ENCODE measurements at regions not wholly inside any gene's neighbourhood (a gene's known extent, or its start where the extent isn't known, plus 50 kb on each side); places are given as distances from the start of the nearest gene placed in this dataset.
A peak's percentile ranks its signal among the peaks of the same experiment; 100 is the strongest.
"Not testable (repeated sequence)": the region's sequence is repeated elsewhere in the genome, so short reads cannot be mapped to it uniquely, and the experiment has no call there.

DNA sequence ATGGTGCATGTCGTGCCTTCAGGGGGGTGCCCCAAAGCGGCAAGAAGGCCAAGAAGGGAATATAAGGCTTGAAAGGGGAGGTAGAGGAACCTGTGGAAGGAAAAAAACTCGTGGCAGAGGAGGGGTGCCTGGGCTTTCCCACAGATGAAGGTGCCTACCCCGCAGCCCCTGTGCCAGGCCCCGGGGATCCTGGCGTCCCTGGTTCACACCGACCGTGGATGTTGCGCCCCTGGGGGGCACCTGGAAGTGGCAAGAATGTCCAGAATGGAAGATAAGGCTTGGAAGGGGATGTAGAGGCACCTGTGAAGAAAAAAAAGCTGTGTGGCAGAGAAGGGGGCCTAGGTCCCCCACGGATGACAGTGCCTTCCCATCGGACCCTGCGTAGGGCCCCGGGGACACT, 282.2 kb downstream of the ALG10 start:
- no peak for ATAC-seq
- H3K9me3 ChIP-seq = no peaks in the 10 kb centered on the region
- TF ChIP-seq, protein P1, sequence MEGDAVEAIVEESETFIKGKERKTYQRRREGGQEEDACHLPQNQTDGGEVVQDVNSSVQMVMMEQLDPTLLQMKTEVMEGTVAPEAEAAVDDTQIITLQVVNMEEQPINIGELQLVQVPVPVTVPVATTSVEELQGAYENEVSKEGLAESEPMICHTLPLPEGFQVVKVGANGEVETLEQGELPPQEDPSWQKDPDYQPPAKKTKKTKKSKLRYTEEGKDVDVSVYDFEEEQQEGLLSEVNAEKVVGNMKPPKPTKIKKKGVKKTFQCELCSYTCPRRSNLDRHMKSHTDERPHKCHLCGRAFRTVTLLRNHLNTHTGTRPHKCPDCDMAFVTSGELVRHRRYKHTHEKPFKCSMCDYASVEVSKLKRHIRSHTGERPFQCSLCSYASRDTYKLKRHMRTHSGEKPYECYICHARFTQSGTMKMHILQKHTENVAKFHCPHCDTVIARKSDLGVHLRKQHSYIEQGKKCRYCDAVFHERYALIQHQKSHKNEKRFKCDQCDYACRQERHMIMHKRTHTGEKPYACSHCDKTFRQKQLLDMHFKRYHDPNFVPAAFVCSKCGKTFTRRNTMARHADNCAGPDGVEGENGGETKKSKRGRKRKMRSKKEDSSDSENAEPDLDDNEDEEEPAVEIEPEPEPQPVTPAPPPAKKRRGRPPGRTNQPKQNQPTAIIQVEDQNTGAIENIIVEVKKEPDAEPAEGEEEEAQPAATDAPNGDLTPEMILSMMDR (IDR thresholded peaks at IDR 0.05) = no peak

DNA sequence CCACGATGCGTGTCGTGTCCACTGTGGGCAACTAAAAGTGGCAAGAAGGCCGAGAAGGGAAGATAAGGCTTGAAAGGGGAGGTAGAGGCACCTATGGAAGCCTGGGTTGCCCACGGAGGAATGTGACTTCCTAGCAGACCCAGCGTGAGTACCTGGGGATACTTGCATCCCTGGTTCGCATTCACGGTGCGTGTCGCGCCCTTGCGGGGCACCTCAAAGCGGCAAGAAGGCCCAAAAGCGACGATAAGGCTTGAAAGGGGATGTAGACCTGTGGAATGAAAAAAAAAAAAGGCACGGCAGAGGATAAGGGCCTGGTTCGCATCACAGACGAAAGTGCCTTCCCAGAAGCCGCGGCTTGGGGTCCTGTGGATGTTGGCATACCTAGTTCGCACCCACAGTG, 282.9 kb downstream of the ALG10 start:
- Histone ChIP-seq H3K4me3 (no peak overlapping the region), H3K9me3 (no peaks in the 10 kb centered on the region), H3K4me1 (no peaks in the 10 kb centered on the region), H3K36me3 (ENCODE audit: insufficient read depth in 1 of 2, low read depth in 1 of 2) (no peaks in the 10 kb centered on the region), H3K27me3 (ENCODE audit: insufficient read depth in 3 of 3, low read length in 2 of 3) (no peaks in the 10 kb centered on the region), H3K27ac (no peak overlapping the region)
- TF ChIP-seq, protein P1 (IDR thresholded peaks at IDR 0.05) = no peak
- 79 to 84% (median 80%) methylated on average over 21 of the region's 21 CpGs for WGBS, 3 donors
- intact Hi-C loops (cut with DNase I) = no loop called here
- DNase-seq (no peak), ATAC-seq (no peak)

More for the DNA sequence above, 282.2 kb downstream of the ALG10 start:
- Histone ChIP-seq H3K4me3 (no peak overlapping the region), H3K27me3 (ENCODE audit: insufficient read depth in 3 of 3, low read length in 2 of 3) (no peaks in the 10 kb centered on the region), H3K27ac (no peak overlapping the region), H3K36me3 (ENCODE audit: insufficient read depth in 1 of 2, low read depth in 1 of 2) (no peaks in the 10 kb centered on the region), H3K4me1 (no peaks in the 10 kb centered on the region)
- intact Hi-C loops (cut with DNase I) = no loop called here
- peak in 1 of 2 donors; percentile 21 for DNase-seq
- 81 to 87% (median 84%) methylated on average over 13 of the region's 13 CpGs for WGBS, 3 donors

DNA sequence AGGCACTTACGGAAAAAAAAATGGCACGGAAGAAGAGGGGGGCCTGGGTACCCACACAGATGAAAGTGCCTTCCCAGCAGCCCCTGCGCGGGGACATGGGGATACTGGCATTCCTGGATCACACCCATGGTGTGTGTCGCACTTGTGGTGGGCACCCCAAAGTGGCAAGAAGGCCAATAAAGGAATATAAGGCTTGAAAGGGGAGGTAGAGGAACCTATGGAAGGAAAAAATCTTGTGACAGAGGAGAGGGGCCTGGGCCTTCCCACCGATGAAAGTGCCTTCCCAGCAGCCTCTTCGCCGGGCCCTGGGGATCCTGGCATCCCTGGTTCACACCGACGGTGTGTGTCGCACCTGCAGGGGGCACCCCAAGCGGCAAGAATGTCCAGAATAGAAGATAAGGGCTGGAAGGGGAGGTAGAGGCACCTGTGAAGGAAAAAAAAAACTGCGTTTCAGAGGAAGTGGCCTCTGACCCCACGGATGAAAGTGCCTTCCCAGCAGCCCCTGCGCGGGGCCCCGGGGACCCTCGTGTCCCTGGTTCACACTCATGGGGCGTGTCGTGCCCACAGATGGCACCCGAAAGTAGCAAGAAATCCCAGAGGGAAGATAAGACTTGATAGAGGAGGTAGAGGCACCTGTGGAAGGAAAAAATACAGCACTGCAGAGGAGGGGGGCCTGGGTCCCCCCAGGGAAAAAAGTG, 284.0 kb downstream of the ALG10 start:
- Histone ChIP-seq H3K27me3 (ENCODE audit: insufficient read depth in 3 of 3, low read length in 2 of 3) (no peaks in the 10 kb centered on the region), H3K4me3 (no peak overlapping the region), H3K4me1 (no peaks in the 10 kb centered on the region), H3K9me3 (no peaks in the 10 kb centered on the region), H3K27ac (no peak overlapping the region), H3K36me3 (ENCODE audit: insufficient read depth in 1 of 2, low read depth in 1 of 2) (no peaks in the 10 kb centered on the region)
- 77 to 82% (median 79%) methylated on average over 21 of the region's 21 CpGs for WGBS, 3 donors
- ATAC-seq = no peak
- intact Hi-C loops (cut with DNase I) = no loop called here
- TF ChIP-seq, protein P1 (IDR thresholded peaks at IDR 0.05) = no peak
- no peak for DNase-seq

DNA sequence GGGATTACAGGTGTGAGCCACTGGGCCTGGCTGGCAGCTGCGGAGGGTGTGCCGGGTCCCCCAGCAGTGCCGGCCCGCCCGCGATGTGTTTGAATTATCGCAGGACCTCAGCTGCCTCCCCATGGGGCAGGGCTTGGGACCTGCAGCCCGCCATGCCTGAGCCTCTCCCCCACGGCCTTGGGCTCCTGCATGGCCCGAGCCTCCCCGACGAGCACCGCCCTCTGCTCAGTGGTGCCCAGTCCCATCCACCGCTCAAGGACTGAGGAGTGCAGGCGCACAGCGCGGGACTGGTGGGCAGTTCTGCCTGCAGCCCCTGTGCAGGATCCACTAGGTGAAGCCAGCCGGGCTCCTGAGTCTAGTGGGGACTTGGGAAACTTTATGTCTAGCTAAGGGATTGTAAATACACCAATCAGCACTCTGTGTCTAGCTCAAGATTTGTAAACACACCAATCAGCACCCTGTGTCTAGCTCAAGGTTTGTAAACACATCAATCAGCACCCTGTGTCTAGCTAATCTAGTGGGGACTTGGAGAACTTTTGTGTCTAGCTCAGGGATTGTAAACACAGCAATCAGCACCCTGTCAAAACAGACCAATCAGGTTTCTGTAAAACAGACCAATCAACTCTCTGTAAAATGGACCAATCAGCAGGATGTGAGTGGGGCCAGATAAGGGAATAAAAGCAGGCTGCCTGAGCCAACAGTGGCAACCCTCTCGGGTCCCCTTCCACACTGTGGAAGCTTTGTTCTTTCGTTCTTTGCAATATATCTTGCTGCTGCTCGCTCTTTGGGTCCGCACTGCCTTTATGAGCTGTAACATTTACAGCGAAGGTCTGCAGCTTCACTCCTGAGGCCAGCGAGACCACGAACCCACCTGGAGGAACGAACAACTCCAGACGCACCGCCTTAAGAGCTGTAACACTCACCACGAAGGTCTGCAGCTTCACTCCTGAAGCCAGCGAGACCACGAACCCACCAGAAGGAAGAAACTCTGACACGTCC, 287.8 kb downstream of the ALG10 start:
- H3K9me3 ChIP-seq; H3K36me3 ChIP-seq (ENCODE audit: insufficient read depth in 1 of 2, low read depth in 1 of 2); H3K27ac ChIP-seq; intact Hi-C loops (cut with DNase I); H3K27me3 ChIP-seq (ENCODE audit: insufficient read depth in 3 of 3, low read length in 2 of 3); H3K4me3 ChIP-seq; DNase-seq; ATAC-seq; H3K4me1 ChIP-seq: not testable (repeated sequence)
- 78 to 80% (median 80%) methylated on average over 32 of the region's 32 CpGs for WGBS, 3 donors

DNA sequence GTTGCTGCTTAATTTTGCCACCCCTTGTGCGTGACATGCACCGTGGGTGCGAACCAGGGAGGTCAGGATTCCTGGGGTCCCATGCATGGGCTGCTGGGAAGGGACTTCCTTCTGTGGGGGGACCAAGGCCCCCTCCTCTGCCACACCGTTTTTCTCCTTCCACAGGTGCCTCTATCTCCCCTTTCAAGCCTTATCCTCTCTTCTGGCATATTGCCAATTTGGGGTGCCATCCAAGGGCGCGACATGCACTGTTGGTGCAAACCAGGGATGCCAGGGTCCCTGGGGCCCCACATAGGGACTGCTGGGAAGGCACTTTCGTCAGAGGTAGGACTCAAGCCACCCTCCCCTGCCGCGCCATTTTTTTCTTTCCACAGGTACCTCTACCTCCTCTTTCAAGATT, 289.0 kb downstream of the ALG10 start:
- Histone ChIP-seq H3K4me3 (no peak overlapping the region), H3K4me1 (no peaks in the 10 kb centered on the region), H3K9me3 (no peaks in the 10 kb centered on the region), H3K27me3 (ENCODE audit: insufficient read depth in 3 of 3, low read length in 2 of 3) (no peaks in the 10 kb centered on the region), H3K36me3 (ENCODE audit: insufficient read depth in 1 of 2, low read depth in 1 of 2) (no peaks in the 10 kb centered on the region), H3K27ac (no peak overlapping the region)
- intact Hi-C loops (cut with DNase I) = no loop called here
- DNase-seq (no peak), ATAC-seq (no peak)
- WGBS, 3 donors = 62 to 75% (median 67%) methylated on average over 9 of the region's 9 CpGs
- TF ChIP-seq, protein P1 (IDR thresholded peaks at IDR 0.05) = no peak

Data from psoas muscle (tissue), 7 donors.